Caco-2 (cell line): ENCODE measurements at regions not wholly inside any gene's neighbourhood (a gene's known extent, or its start where the extent isn't known, plus 50 kb on each side); places are given as distances from the start of the nearest gene placed in this dataset.

Source experiments
- BruUV-seq: library from RNA; stranded (reverse); fragments of 400-500 nt; replicated peaks from 2 replicates; lab custom pipeline; 2021; lab: Mats Ljungman, UMichigan
- CTCF ChIA-PET: fragments of 300-600 bp; sonication (Branson Sonifier 250); formaldehyde crosslinking; loops from one replicate; lab custom pipeline; 2022; ENCODE audit warnings: antibody characterized with exemption; lab: Charles Lee
- POLR2A ChIA-PET: fragments of 300-600 bp; sonication (Branson Sonifier 250); formaldehyde crosslinking; loops from one replicate; lab custom pipeline; 2022; ENCODE audit warnings: antibody characterized with exemption; lab: Charles Lee
- DNase-seq, 2 experiments: peaks; one replicate each; pipeline versions ENCODE4 v3.0.0 to v3.0.0-alpha.2; 2020 to 2022
- H3K27me3 ChIP-seq: replicated peaks from 2 replicates; pipeline ENCODE4 v1.6.0; 2011; ENCODE audit warnings: low read length; ENCODE audit not compliant: control insufficient read depth, insufficient read depth
- H3K36me3 ChIP-seq: 2 replicates; pipeline ENCODE4 v1.5.1; 2011; ENCODE audit warnings: low read length; ENCODE audit not compliant: control insufficient read depth, insufficient read depth
- H3K4me1 ChIP-seq: fragments of 250-450 bp; sonication (Bioruptor Pico); 2 replicates; pipeline ENCODE4 v1.5.1; 2020; ENCODE audit warnings: mild to moderate bottlenecking
- H3K4me3 ChIP-seq: 2 replicates; pipeline ENCODE4 v1.5.1; 2011; ENCODE audit warnings: low read depth, mild to moderate bottlenecking, control low read depth, low read length
- H3K9me3 ChIP-seq: fragments of 250-450 bp; sonication (Bioruptor Pico); 2 replicates; pipeline ENCODE4 v1.5.1; 2020; ENCODE audit warnings: mild to moderate bottlenecking, moderate library complexity
- H3K27ac Mint-ChIP-seq: one replicate; pipeline ENCODE4 v1.8.0; 2022; ENCODE audit warnings: mixed read lengths; ENCODE audit not compliant: unreplicated experiment
- H3K27me3 Mint-ChIP-seq: one replicate; pipeline ENCODE4 v1.8.0; 2022; ENCODE audit warnings: mixed read lengths; ENCODE audit not compliant: insufficient read depth, unreplicated experiment
- H3K36me3 Mint-ChIP-seq: one replicate; pipeline ENCODE4 v1.8.0; 2022; ENCODE audit warnings: mild to moderate bottlenecking, mixed read lengths; ENCODE audit not compliant: insufficient read depth, unreplicated experiment
- H3K4me1 Mint-ChIP-seq: one replicate; pipeline ENCODE4 v1.8.0; 2022; ENCODE audit warnings: low read depth, mixed read lengths; ENCODE audit not compliant: unreplicated experiment
- H3K4me3 Mint-ChIP-seq: one replicate; pipeline ENCODE4 v1.8.0; 2022; ENCODE audit warnings: mild to moderate bottlenecking, moderate library complexity, mixed read lengths; ENCODE audit not compliant: unreplicated experiment
- H3K9me3 Mint-ChIP-seq: one replicate; pipeline ENCODE4 v1.8.0; 2022; ENCODE audit warnings: mixed read lengths; ENCODE audit not compliant: unreplicated experiment
- intact Hi-C: fragments of 100-400 bp; cut with micrococcal nuclease; formaldehyde crosslinking; loops from one replicate; pipeline ENCODE4 v1.10.0; 2022; ENCODE audit not compliant: unreplicated experiment
- TF ChIP-seq, protein P1 (sequence below), 2 experiments: fragments of 200-600 bp in 1 of 2; IDR thresholded peaks; 1 replicate in 1 of 2; 2 replicates in 1 of 2; pipeline versions ENCODE4 v1.5.1 to v1.8.0; 2011 to 2022; ENCODE audit warnings: antibody characterized with exemption in 1 of 2, control low read depth in 1 of 2, inconsistent platforms in 1 of 2, low read depth in 1 of 2, low read length in 1 of 2, mild to moderate bottlenecking in 1 of 2, moderate library complexity in 1 of 2; ENCODE audit not compliant: insufficient read depth in 1 of 2, severe bottlenecking in 1 of 2, unreplicated experiment in 1 of 2

GRCh38 chr19:28746478-28746877 is 466.5 kb downstream of the UQCRFS1 start:
- intact Hi-C loops, result no loop called here

GRCh38 chr19:28744943-28745342 is 468.0 kb downstream of the UQCRFS1 start:
- Mint-ChIP-seq H3K9me3 (no peaks in the 10 kb centered on the region), H3K4me3 (no peak overlapping the region), H3K36me3 (no peaks in the 10 kb centered on the region), H3K27me3 (no peaks in the 10 kb centered on the region), H3K4me1 (no peaks in the 10 kb centered on the region), H3K27ac (no peak overlapping the region)
- no peaks in the 10 kb centered on the region for H3K27me3 ChIP-seq
- H3K4me3 ChIP-seq, result no peak overlapping the region
- H3K4me1 ChIP-seq, result no peaks in the 10 kb centered on the region
- CTCF ChIA-PET, result no interaction called here
- BruUV-seq, result no TSS peak
- H3K9me3 ChIP-seq, result no peaks in the 10 kb centered on the region
- TF ChIP-seq, protein P1, sequence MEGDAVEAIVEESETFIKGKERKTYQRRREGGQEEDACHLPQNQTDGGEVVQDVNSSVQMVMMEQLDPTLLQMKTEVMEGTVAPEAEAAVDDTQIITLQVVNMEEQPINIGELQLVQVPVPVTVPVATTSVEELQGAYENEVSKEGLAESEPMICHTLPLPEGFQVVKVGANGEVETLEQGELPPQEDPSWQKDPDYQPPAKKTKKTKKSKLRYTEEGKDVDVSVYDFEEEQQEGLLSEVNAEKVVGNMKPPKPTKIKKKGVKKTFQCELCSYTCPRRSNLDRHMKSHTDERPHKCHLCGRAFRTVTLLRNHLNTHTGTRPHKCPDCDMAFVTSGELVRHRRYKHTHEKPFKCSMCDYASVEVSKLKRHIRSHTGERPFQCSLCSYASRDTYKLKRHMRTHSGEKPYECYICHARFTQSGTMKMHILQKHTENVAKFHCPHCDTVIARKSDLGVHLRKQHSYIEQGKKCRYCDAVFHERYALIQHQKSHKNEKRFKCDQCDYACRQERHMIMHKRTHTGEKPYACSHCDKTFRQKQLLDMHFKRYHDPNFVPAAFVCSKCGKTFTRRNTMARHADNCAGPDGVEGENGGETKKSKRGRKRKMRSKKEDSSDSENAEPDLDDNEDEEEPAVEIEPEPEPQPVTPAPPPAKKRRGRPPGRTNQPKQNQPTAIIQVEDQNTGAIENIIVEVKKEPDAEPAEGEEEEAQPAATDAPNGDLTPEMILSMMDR (IDR thresholded peaks at IDR 0.05; ENCODE audit: insufficient read depth in 1 of 2, low read depth in 1 of 2, low read length in 1 of 2, severe bottlenecking in 1 of 2, unreplicated experiment in 1 of 2), result no peak
- intact Hi-C loops, result no loop called here
- H3K36me3 ChIP-seq, result no peaks in the 10 kb centered on the region
- DNase-seq, result no peak
- POLR2A ChIA-PET, result no interaction called here

More at GRCh38 chr19:28746478-28746877, 466.5 kb downstream of the UQCRFS1 start:
- H3K27ac Mint-ChIP-seq, result no peak overlapping the region
- H3K27me3 Mint-ChIP-seq, result no peaks in the 10 kb centered on the region
- H3K27me3 ChIP-seq, result no peaks in the 10 kb centered on the region
- no peaks in the 10 kb centered on the region for H3K36me3 ChIP-seq
- peaks cover 7% of the 10 kb centered on the region for H3K9me3 Mint-ChIP-seq
- BruUV-seq, result no TSS peak
- ChIA-PET POLR2A (no interaction called here), CTCF (no interaction called here)
- H3K36me3 Mint-ChIP-seq, result no peaks in the 10 kb centered on the region
- DNase-seq, result no peak
- no peak overlapping the region for H3K4me3 ChIP-seq
- H3K4me1 Mint-ChIP-seq, result no peaks in the 10 kb centered on the region
- no peaks in the 10 kb centered on the region for H3K4me1 ChIP-seq
- H3K4me3 Mint-ChIP-seq, result no peak overlapping the region
- H3K9me3 ChIP-seq, result no peaks in the 10 kb centered on the region
- TF ChIP-seq, protein P1 (IDR thresholded peaks at IDR 0.05; ENCODE audit: insufficient read depth in 1 of 2, low read depth in 1 of 2, low read length in 1 of 2, severe bottlenecking in 1 of 2, unreplicated experiment in 1 of 2), result no peak

DNA sequence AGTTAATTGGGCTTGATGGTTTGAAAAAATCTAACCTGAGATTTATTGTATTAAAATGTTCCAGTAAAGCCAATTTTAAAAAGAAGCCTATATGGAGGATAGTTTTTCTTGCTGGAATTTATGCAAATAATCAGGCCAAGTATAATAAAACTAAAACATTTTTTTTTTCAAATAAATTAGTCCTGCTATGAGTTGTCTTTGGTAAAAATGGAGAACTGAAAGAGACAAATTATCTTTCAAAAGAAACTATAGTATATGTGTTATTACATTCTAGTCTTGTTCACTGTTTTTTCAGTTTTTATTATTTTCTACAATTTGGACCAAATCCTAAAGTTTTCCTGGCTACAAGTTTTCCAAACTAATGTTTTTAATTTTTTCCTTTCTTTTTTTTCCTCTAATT is 468.9 kb downstream of the UQCRFS1 start:
- Histone ChIP-seq H3K4me3 (no peak overlapping the region), H3K9me3 (no peaks in the 10 kb centered on the region), H3K4me1 (no peaks in the 10 kb centered on the region), H3K36me3 (no peaks in the 10 kb centered on the region), H3K27me3 (no peaks in the 10 kb centered on the region)
- no peaks in the 10 kb centered on the region for H3K9me3 Mint-ChIP-seq
- intact Hi-C loops, result no loop called here
- TF ChIP-seq, protein P1 (IDR thresholded peaks at IDR 0.05; ENCODE audit: insufficient read depth in 1 of 2, low read depth in 1 of 2, low read length in 1 of 2, severe bottlenecking in 1 of 2, unreplicated experiment in 1 of 2), result no peak
- no peak overlapping the region for H3K4me3 Mint-ChIP-seq
- no peaks in the 10 kb centered on the region for H3K4me1 Mint-ChIP-seq
- H3K27me3 Mint-ChIP-seq, result no peaks in the 10 kb centered on the region
- H3K36me3 Mint-ChIP-seq, result no peaks in the 10 kb centered on the region
- CTCF ChIA-PET, result no interaction called here
- POLR2A ChIA-PET, result no interaction called here
- BruUV-seq, result no TSS peak
- no peak for DNase-seq
- H3K27ac Mint-ChIP-seq, result no peak overlapping the region
